HEK293 (cell line): ENCODE measurements at regions not wholly inside any gene's neighbourhood (a gene's known extent, or its start where the extent isn't known, plus 50 kb on each side); places are given as distances from the start of the nearest gene placed in this dataset.

ENCODE experiments used
- CTCF ChIA-PET: fragments of 350-600 bp; formaldehyde crosslinking; extraction: SDS; loops from one replicate; lab custom pipeline; 2021; ENCODE audit warnings: antibody characterized with exemption; lab: Yijun Ruan, JAX
- POLR2A ChIA-PET: fragments of 300-600 bp; formaldehyde crosslinking; extraction: SDS; loops from one replicate; lab custom pipeline; 2020; ENCODE audit warnings: antibody characterized with exemption, inconsistent platforms; lab: Yijun Ruan, JAX
- H3K27ac ChIP-seq: fragments of 200-500 bp; sonication (Bioruptor generic); 2 replicates; pipeline ENCODE4 v1.5.1; 2014; ENCODE audit warnings: low read depth, low read length, control low read depth, inconsistent platforms; ENCODE audit errors: extremely low read depth
- H3K36me3 ChIP-seq, 2 experiments: fragments of 200-500 bp in 1 of 2; sonication (Bioruptor generic) in 1 of 2; 1 replicate in 1 of 2; 2 replicates in 1 of 2; pipeline ENCODE4 v1.5.1; 2014 to 2017; ENCODE audit warnings: inconsistent platforms in 2 of 2, low read length in 2 of 2; ENCODE audit not compliant: control insufficient read depth in 2 of 2, insufficient read depth in 1 of 2
- H3K4me1 ChIP-seq: fragments of 200-500 bp; sonication (Bioruptor generic); 2 replicates; pipeline ENCODE4 v1.5.1; 2014; ENCODE audit warnings: mild to moderate bottlenecking, low read length, inconsistent platforms; ENCODE audit not compliant: control insufficient read depth, insufficient read depth
- H3K4me3 ChIP-seq: 2 replicates; pipeline ENCODE4 v1.5.1; 2011; ENCODE audit warnings: low read depth, mild to moderate bottlenecking, control low read depth, low read length, moderate library complexity
- H3K9me3 ChIP-seq: fragments of 200-500 bp; sonication (Bioruptor generic); 2 replicates; pipeline ENCODE4 v1.5.1; 2014; ENCODE audit warnings: low read depth, low read length, inconsistent platforms; ENCODE audit not compliant: control insufficient read depth, insufficient read depth
- HOXC10 ChIP-seq: sonication (generic); formaldehyde crosslinking; IDR thresholded peaks from 2 replicates; pipeline ENCODE4 v1.8.1; 2023; ENCODE audit warnings: mild to moderate bottlenecking, missing genetic modification reagents
- MZF1 ChIP-seq: fragments of 450-650 bp; formaldehyde crosslinking; IDR thresholded peaks from 2 replicates; pipeline ENCODE4 v1.5.1; 2017; ENCODE audit warnings: missing biosample characterization, missing genetic modification characterization, borderline replicate concordance
- OVOL3 ChIP-seq: fragments of 450-650 bp; formaldehyde crosslinking; IDR thresholded peaks from 2 replicates; pipeline ENCODE4 v1.5.1; 2016; ENCODE audit warnings: missing biosample characterization, missing genetic modification characterization
- SP7 ChIP-seq: fragments of 450-650 bp; formaldehyde crosslinking; IDR thresholded peaks from 2 replicates; pipeline ENCODE4 v1.5.1; 2016; ENCODE audit warnings: missing biosample characterization, missing genetic modification characterization
- TCF7L2 ChIP-seq: IDR thresholded peaks from 2 replicates; pipeline ENCODE4 v1.6.1; 2011; ENCODE audit warnings: low read depth, mild to moderate bottlenecking, inconsistent platforms, low read length, moderate library complexity, borderline replicate concordance
- ZNF174 ChIP-seq: fragments of 450-650 bp; formaldehyde crosslinking; IDR thresholded peaks from 2 replicates; pipeline ENCODE4 v1.5.0; 2017; ENCODE audit warnings: missing biosample characterization, mild to moderate bottlenecking, missing genetic modification characterization
- ZNF175 ChIP-seq: fragments of 450-650 bp; formaldehyde crosslinking; IDR thresholded peaks from 2 replicates; pipeline ENCODE4 v1.5.1; 2016; ENCODE audit warnings: missing biosample characterization, missing genetic modification characterization
- ZNF221 ChIP-seq: fragments of 450-650 bp; formaldehyde crosslinking; IDR thresholded peaks from 2 replicates; pipeline ENCODE4 v1.5.1; 2017; ENCODE audit warnings: missing biosample characterization, missing genetic modification characterization, borderline replicate concordance
- ZNF266 ChIP-seq: fragments of 450-650 bp; formaldehyde crosslinking; IDR thresholded peaks from 2 replicates; pipeline ENCODE4 v1.5.1; 2016; ENCODE audit warnings: missing biosample characterization, missing genetic modification characterization, low read depth
- ZNF473 ChIP-seq: fragments of 450-650 bp; formaldehyde crosslinking; IDR thresholded peaks from 2 replicates; pipeline ENCODE4 v1.5.1; 2017; ENCODE audit warnings: missing biosample characterization, missing genetic modification characterization
- ZNF558 ChIP-seq: fragments of 450-650 bp; formaldehyde crosslinking; IDR thresholded peaks from 2 replicates; pipeline ENCODE4 v1.5.1; 2016; ENCODE audit warnings: missing biosample characterization, missing genetic modification characterization
- ZNF777 ChIP-seq: fragments of 450-650 bp; formaldehyde crosslinking; IDR thresholded peaks from 2 replicates; pipeline ENCODE4 v1.5.1; 2017; ENCODE audit warnings: missing biosample characterization, missing genetic modification characterization, borderline replicate concordance
- ZNF785 ChIP-seq: fragments of 450-650 bp; formaldehyde crosslinking; IDR thresholded peaks from 2 replicates; pipeline ENCODE4 v1.5.1; 2016; ENCODE audit warnings: missing biosample characterization, missing genetic modification characterization
- TF ChIP-seq, protein P1 (sequence below): fragments of 450-650 bp; formaldehyde crosslinking; IDR thresholded peaks from 2 replicates; pipeline ENCODE4 v1.5.1; 2017; ENCODE audit warnings: missing biosample characterization, missing genetic modification characterization
- TF ChIP-seq, protein P2 (sequence below): fragments of 450-650 bp; formaldehyde crosslinking; IDR thresholded peaks from 2 replicates; pipeline ENCODE4 v1.5.0; 2017; ENCODE audit warnings: missing biosample characterization, missing genetic modification characterization, borderline replicate concordance
- TF ChIP-seq, protein P3 (sequence below): fragments of 450-650 bp; formaldehyde crosslinking; conservative IDR thresholded peaks from 2 replicates; pipeline ENCODE4 v1.5.1; 2016; ENCODE audit warnings: low read depth, missing biosample characterization, missing genetic modification characterization
- TF ChIP-seq, protein P4 (sequence below): fragments of 450-650 bp; formaldehyde crosslinking; IDR thresholded peaks from 2 replicates; pipeline ENCODE4 v1.5.1; 2016; ENCODE audit warnings: missing biosample characterization, missing genetic modification characterization

DNA sequence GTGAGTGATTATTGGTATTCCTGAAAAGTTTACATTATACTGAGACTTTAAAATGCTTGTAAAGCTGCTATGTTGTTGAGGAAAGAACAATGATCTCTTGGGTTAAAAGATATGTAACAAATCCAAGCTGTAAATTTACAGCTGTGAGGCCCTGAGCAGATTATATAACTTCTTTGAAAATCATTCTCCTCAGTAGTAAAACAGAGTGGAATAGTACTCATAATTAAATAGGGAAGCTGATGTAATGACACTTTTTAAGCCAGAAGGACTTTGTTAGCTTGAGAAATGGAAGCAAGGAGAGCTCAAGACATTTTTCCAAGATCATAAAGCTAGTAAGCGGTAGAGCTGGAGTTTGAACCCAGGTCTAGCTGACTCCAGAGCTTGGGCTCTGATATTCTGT lies 363.9 kb downstream of the TMEM135 start:
- H3K36me3 ChIP-seq = no peaks in the 10 kb centered on the region
- H3K4me3 ChIP-seq = no peak overlapping the region
- TF ChIP-seq, protein P1, sequence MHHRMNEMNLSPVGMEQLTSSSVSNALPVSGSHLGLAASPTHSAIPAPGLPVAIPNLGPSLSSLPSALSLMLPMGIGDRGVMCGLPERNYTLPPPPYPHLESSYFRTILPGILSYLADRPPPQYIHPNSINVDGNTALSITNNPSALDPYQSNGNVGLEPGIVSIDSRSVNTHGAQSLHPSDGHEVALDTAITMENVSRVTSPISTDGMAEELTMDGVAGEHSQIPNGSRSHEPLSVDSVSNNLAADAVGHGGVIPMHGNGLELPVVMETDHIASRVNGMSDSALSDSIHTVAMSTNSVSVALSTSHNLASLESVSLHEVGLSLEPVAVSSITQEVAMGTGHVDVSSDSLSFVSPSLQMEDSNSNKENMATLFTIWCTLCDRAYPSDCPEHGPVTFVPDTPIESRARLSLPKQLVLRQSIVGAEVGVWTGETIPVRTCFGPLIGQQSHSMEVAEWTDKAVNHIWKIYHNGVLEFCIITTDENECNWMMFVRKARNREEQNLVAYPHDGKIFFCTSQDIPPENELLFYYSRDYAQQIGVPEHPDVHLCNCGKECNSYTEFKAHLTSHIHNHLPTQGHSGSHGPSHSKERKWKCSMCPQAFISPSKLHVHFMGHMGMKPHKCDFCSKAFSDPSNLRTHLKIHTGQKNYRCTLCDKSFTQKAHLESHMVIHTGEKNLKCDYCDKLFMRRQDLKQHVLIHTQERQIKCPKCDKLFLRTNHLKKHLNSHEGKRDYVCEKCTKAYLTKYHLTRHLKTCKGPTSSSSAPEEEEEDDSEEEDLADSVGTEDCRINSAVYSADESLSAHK (tag by site-specific recombination) = no peak
- TF ChIP-seq ZNF473 (tag by site-specific recombination) (no peak), OVOL3 (tag by site-specific recombination) (no peak), ZNF785 (no peak), ZNF175 (tag by site-specific recombination) (no peak), SP7 (tag by site-specific recombination) (no peak), HOXC10 (CRISPR knock-in tag) (no peak), ZNF777 (no peak), ZNF174 (tag by site-specific recombination) (no peak), ZNF266 (tag by site-specific recombination) (no peak), TCF7L2 (no peak), ZNF558 (tag by site-specific recombination) (no peak), MZF1 (no peak), ZNF221 (tag by site-specific recombination) (no peak)
- TF ChIP-seq, protein P2, sequence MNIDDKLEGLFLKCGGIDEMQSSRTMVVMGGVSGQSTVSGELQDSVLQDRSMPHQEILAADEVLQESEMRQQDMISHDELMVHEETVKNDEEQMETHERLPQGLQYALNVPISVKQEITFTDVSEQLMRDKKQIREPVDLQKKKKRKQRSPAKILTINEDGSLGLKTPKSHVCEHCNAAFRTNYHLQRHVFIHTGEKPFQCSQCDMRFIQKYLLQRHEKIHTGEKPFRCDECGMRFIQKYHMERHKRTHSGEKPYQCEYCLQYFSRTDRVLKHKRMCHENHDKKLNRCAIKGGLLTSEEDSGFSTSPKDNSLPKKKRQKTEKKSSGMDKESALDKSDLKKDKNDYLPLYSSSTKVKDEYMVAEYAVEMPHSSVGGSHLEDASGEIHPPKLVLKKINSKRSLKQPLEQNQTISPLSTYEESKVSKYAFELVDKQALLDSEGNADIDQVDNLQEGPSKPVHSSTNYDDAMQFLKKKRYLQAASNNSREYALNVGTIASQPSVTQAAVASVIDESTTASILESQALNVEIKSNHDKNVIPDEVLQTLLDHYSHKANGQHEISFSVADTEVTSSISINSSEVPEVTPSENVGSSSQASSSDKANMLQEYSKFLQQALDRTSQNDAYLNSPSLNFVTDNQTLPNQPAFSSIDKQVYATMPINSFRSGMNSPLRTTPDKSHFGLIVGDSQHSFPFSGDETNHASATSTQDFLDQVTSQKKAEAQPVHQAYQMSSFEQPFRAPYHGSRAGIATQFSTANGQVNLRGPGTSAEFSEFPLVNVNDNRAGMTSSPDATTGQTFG (tag by site-specific recombination) = no peak
- TF ChIP-seq, protein P3, sequence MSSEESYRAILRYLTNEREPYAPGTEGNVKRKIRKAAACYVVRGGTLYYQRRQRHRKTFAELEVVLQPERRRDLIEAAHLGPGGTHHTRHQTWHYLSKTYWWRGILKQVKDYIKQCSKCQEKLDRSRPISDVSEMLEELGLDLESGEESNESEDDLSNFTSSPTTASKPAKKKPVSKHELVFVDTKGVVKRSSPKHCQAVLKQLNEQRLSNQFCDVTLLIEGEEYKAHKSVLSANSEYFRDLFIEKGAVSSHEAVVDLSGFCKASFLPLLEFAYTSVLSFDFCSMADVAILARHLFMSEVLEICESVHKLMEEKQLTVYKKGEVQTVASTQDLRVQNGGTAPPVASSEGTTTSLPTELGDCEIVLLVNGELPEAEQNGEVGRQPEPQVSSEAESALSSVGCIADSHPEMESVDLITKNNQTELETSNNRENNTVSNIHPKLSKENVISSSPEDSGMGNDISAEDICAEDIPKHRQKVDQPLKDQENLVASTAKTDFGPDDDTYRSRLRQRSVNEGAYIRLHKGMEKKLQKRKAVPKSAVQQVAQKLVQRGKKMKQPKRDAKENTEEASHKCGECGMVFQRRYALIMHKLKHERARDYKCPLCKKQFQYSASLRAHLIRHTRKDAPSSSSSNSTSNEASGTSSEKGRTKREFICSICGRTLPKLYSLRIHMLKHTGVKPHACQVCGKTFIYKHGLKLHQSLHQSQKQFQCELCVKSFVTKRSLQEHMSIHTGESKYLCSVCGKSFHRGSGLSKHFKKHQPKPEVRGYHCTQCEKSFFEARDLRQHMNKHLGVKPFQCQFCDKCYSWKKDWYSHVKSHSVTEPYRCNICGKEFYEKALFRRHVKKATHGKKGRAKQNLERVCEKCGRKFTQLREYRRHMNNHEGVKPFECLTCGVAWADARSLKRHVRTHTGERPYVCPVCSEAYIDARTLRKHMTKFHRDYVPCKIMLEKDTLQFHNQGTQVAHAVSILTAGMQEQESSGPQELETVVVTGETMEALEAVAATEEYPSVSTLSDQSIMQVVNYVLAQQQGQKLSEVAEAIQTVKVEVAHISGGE (tag by site-specific recombination) = no peak
- TF ChIP-seq, protein P4, sequence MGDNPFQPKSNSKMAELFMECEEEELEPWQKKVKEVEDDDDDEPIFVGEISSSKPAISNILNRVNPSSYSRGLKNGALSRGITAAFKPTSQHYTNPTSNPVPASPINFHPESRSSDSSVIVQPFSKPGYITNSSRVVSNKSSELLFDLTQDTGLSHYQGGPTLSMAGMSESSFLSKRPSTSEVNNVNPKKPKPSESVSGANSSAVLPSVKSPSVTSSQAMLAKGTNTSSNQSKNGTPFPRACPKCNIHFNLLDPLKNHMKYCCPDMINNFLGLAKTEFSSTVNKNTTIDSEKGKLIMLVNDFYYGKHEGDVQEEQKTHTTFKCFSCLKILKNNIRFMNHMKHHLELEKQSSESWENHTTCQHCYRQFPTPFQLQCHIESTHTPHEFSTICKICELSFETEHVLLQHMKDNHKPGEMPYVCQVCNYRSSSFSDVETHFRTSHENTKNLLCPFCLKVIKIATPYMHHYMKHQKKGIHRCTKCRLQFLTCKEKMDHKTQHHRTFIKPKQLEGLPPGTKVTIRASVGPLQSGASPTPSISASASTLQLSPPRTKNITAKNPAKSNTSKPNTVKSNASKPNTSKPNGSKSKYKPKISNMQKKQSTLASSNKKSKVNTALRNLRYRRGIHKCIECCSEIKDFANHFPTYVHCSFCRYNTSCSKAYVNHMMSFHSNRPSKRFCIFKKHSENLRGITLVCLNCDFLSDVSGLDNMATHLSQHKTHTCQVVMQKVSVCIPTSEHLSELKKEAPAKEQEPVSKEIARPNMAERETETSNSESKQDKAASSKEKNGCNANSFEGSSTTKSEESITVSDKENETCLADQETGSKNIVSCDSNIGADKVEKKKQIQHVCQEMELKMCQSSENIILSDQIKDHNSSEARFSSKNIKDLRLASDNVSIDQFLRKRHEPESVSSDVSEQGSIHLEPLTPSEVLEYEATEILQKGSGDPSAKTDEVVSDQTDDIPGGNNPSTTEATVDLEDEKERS (tag by site-specific recombination) = no peak
- TF ChIP-seq, all 188 proteins: peak for 0
- POLR2A ChIA-PET = no interaction called here
- Histone ChIP-seq H3K9me3 (no peaks in the 10 kb centered on the region), H3K4me1 (no peaks in the 10 kb centered on the region), H3K27ac (no peak overlapping the region)
- CTCF ChIA-PET = interaction anchor here (0.7 to 1.1 kb wide), 4 partner anchors 18 to 531 kb away, joined by 3 to 5 read pairs (median 4); no protein-coding TSS in a partner anchor
